NCI-H510A (cell line): ENCODE measurements at regions not wholly inside any gene's neighbourhood (a gene's known extent, or its start where the extent isn't known, plus 50 kb on each side); places are given as distances from the start of the nearest gene placed in this dataset.

Experiments used
- DNase-seq: peaks from one replicate; lab custom pipeline; 2025; lab: John Stamatoyannopoulos, UW

- no peak for DNase-seq
Measured at GRCh38 chr7:36100226-36100625, 52.8 kb upstream of the EEPD1 start.

DNA sequence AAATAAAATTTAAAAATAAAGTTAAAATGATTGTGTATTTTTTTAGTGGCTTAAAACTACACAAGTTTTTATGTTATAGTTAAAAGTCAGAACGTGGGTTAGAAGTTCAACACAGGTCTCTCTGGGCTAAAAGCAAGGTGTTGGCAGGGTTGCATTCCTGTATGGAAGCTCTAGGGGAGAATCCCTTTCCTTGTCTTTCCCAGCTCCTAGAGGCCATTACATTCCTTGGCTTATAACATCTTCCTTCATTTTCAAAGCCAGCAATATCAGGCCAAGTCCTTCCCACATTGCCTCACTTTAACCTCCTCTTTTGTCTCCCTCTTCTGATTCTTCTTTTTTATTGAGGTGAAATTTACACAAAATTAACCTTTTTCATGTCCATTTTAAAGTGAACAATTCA lies 52.4 kb upstream of the EEPD1 start:
- DNase-seq, result no peak
